ENCODE measurements at regions not wholly inside any gene's neighbourhood (a gene's known extent, or its start where the extent isn't known, plus 50 kb on each side); places are given as distances from the start of the nearest gene placed in this dataset.

- no peaks in the 10 kb centered on the region for H3K9me3 ChIP-seq
- H3K4me1 ChIP-seq, result no peaks in the 10 kb centered on the region
- no peak overlapping the region for H3K27ac ChIP-seq
- intact Hi-C loops (cut with DNase I), result no loop called here
- ATAC-seq (no peak), DNase-seq (no peak)
- WGBS, 2 donors, result 89 to 91% methylated on average over 5 of the region's 5 CpGs
- no peaks in the 10 kb centered on the region for H3K36me3 ChIP-seq
- H3K4me3 ChIP-seq, result no peak overlapping the region
- peaks cover 0 to 15% (median 0%) of the 10 kb centered on the region in 7 donors for H3K27me3 ChIP-seq
- TF ChIP-seq CTCF (IDR thresholded peaks at IDR 0.05), result no peak
These were observed 147.8 kb upstream of the CDH4 start for GRCh38 chr20:61104232-61104631.

GRCh38 chr20:61105395-61105794 is 146.7 kb upstream of the CDH4 start:
- Histone ChIP-seq H3K9me3 (no peaks in the 10 kb centered on the region), H3K36me3 (no peaks in the 10 kb centered on the region), H3K27me3 (peaks cover 0 to 12% (median 0%) of the 10 kb centered on the region in 7 donors), H3K4me3 (no peak overlapping the region), H3K27ac (no peak overlapping the region), H3K4me1 (no peaks in the 10 kb centered on the region)
- WGBS, 2 donors, result 58 to 64% methylated on average over 4 of the region's 4 CpGs
- intact Hi-C loops (cut with DNase I), result no loop called here
- DNase-seq (no peak), ATAC-seq (no peak)
- TF ChIP-seq CTCF (IDR thresholded peaks at IDR 0.05), result no peak

- Histone ChIP-seq H3K27me3 (peaks cover 0 to 8% (median 0%) of the 10 kb centered on the region in 7 donors), H3K4me3 (no peak overlapping the region), H3K9me3 (no peaks in the 10 kb centered on the region), H3K27ac (no peak overlapping the region), H3K36me3 (no peaks in the 10 kb centered on the region), H3K4me1 (no peaks in the 10 kb centered on the region)
- 65 to 71% methylated on average over 5 of the region's 5 CpGs for WGBS, 2 donors
- ATAC-seq (no peak), DNase-seq (no peak)
- intact Hi-C loops (cut with DNase I), result no loop called here
- no peak for TF ChIP-seq CTCF (IDR thresholded peaks at IDR 0.05)
These were observed 145.6 kb upstream of the CDH4 start for GRCh38 chr20:61106438-61106837.

- ATAC-seq (no peak), DNase-seq (no peak)
- 85% methylated on average over 17 of the region's 17 CpGs for WGBS, 2 donors
These were observed 142.7 kb upstream of the CDH4 start for GRCh38 chr20:61109221-61109805.

More at GRCh38 chr20:61109221-61109805, 142.7 kb upstream of the CDH4 start:
- no peak overlapping the region for H3K4me3 ChIP-seq
- H3K27me3 ChIP-seq, result peaks cover 0 to 21% (median under 1%) of the 10 kb centered on the region in 7 donors
- intact Hi-C loops (cut with DNase I), result no loop called here
- H3K36me3 ChIP-seq, result no peaks in the 10 kb centered on the region
- no peak overlapping the region for H3K27ac ChIP-seq
- H3K9me3 ChIP-seq, result no peaks in the 10 kb centered on the region
- no peaks in the 10 kb centered on the region for H3K4me1 ChIP-seq
- no peak for TF ChIP-seq CTCF (IDR thresholded peaks at IDR 0.05)

All from heart right ventricle (tissue), 16 donors.